ENCODE measurements at regions not wholly inside any gene's neighbourhood (a gene's known extent, or its start where the extent isn't known, plus 50 kb on each side); places are given as distances from the start of the nearest gene placed in this dataset.

GRCh38 chr10:4315551-4315950, 510.5 kb upstream of the AKR1E2 start:
- no peak overlapping the region for H3K27ac ChIP-seq
- H3K36me3 ChIP-seq: no peaks in the 10 kb centered on the region
- WGBS, 5 donors: 71 to 88% (median 86%) methylated on average over 4 of the region's 4 CpGs
- H3K27me3 ChIP-seq (replicated peaks in 1 of 7): no peaks in the 10 kb centered on the region
- TF ChIP-seq, protein P1, sequence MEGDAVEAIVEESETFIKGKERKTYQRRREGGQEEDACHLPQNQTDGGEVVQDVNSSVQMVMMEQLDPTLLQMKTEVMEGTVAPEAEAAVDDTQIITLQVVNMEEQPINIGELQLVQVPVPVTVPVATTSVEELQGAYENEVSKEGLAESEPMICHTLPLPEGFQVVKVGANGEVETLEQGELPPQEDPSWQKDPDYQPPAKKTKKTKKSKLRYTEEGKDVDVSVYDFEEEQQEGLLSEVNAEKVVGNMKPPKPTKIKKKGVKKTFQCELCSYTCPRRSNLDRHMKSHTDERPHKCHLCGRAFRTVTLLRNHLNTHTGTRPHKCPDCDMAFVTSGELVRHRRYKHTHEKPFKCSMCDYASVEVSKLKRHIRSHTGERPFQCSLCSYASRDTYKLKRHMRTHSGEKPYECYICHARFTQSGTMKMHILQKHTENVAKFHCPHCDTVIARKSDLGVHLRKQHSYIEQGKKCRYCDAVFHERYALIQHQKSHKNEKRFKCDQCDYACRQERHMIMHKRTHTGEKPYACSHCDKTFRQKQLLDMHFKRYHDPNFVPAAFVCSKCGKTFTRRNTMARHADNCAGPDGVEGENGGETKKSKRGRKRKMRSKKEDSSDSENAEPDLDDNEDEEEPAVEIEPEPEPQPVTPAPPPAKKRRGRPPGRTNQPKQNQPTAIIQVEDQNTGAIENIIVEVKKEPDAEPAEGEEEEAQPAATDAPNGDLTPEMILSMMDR (IDR thresholded peaks at IDR 0.05 in 8 of 11, conservative IDR thresholded peaks at IDR 0.05 in 3 of 11): no peak
- intact Hi-C loops (cut with DNase I; ENCODE audit: low total_unique reads): no loop called here
- H3K9me3 ChIP-seq: no peaks in the 10 kb centered on the region
- DNase-seq: no peak
- no peak overlapping the region for H3K4me3 ChIP-seq
- H3K4me1 ChIP-seq: no peaks in the 10 kb centered on the region

DNA sequence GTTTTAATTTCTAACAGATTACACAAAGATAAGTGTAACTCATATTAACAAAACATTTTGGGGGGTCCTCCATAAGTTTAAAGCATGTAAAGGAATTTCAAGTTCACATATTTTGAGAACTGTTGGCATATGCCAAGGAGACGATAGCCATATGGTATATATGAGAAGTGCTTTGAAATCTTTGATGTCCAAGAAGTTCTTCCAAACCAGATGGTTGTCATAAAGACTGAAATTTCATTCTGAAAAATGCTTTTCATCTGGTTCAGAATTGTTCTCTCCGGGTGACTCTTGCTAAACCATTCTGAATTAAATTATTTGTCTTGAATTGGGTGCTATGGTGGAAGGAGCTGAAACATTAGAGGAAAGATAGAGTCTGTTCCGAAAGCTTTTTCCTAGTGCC, 513.0 kb upstream of the AKR1E2 start:
- TF ChIP-seq POLR2AphosphoS5 (IDR thresholded peaks at IDR 0.05) (no peak), POLR2A (IDR thresholded peaks at IDR 0.05) (no peak)
- TF ChIP-seq, protein P1 (IDR thresholded peaks at IDR 0.05 in 8 of 11, conservative IDR thresholded peaks at IDR 0.05 in 3 of 11): no peak
- Histone ChIP-seq H3K4me3 (no peak overlapping the region), H3K36me3 (no peaks in the 10 kb centered on the region), H3K4me1 (no peaks in the 10 kb centered on the region), H3K27ac (no peak overlapping the region), H3K27me3 (replicated peaks in 1 of 7) (no peaks in the 10 kb centered on the region), H3K9me3 (no peaks in the 10 kb centered on the region)
- DNase-seq: no peak
- intact Hi-C loops (cut with DNase I; ENCODE audit: low total_unique reads): no loop called here
- WGBS, 5 donors: 70 to 82% (median 76%) methylated on average over 3 of the region's 3 CpGs

DNA sequence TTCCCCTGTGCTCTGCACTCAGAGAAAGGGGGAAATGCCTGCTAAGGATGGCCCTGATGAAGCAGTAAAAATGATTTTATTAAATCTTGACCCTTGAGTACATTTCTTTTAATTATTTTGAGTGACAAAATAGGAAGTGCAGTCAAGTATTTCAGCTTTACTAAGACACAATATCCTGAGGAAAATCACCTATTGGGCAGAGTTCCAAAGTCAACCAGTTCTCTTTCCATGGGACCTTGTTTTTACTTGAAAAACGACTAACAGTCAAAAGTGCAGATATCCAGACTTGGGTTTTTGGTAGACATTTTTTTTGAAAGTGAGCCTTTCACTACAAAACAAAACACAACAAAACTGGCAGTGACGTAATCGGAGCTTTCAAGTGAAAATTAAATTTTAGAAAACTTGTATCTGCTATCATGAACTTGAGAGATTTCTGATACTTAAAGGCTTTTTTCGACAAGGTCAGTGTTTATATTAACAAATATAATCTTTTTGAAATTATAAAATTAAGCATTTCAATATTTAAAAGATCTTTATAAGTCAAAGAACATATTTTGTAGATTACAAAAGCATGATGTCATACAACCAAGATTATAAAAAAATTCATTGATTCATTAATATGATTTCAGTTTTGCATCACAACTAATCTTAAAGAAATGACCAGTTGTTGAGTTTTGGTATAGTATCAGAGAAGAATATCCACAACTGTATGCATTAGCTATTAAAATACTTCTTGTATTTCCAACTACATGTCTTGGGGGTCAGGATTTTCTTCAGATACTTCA, 513.8 kb upstream of the AKR1E2 start:
- H3K27ac ChIP-seq: no peak overlapping the region
- no peaks in the 10 kb centered on the region for H3K27me3 ChIP-seq (replicated peaks in 1 of 7)
- WGBS, 5 donors: 75 to 85% (median 78%) methylated on average over 4 of the region's 4 CpGs
- H3K36me3 ChIP-seq: no peaks in the 10 kb centered on the region
- no peaks in the 10 kb centered on the region for H3K4me1 ChIP-seq
- TF ChIP-seq POLR2A (IDR thresholded peaks at IDR 0.05) (no peak), POLR2AphosphoS5 (IDR thresholded peaks at IDR 0.05) (no peak)
- TF ChIP-seq, protein P1 (IDR thresholded peaks at IDR 0.05 in 8 of 11, conservative IDR thresholded peaks at IDR 0.05 in 3 of 11): no peak
- no peak for DNase-seq
- no peaks in the 10 kb centered on the region for H3K9me3 ChIP-seq
- no peak overlapping the region for H3K4me3 ChIP-seq
- intact Hi-C loops (cut with DNase I; ENCODE audit: low total_unique reads): no loop called here

DNA sequence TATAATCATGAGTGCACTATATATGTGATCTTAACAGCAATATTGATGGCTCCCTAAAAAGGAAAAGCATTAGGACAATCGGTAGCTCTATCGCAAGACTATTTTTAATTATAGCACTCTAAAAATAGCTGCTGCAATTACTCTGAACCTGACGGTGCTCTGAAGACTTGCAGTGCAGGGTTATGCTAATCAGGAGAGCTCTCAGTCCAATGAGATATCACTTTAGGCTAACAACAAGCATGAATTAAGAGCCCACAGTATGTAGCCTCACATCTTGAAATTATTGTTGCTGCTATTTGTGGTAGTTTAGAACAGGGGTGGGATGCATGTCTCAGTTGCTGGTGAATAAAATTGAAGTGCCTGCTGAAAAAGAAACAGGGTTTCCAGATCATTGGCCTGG, 515.8 kb upstream of the AKR1E2 start:
- Histone ChIP-seq H3K4me1 (no peaks in the 10 kb centered on the region), H3K27me3 (replicated peaks in 1 of 7) (no peaks in the 10 kb centered on the region), H3K27ac (no peak overlapping the region), H3K36me3 (no peaks in the 10 kb centered on the region), H3K9me3 (no peaks in the 10 kb centered on the region), H3K4me3 (no peak overlapping the region)
- 75 to 82% (median 82%) methylated on average over 3 of the region's 3 CpGs for WGBS, 5 donors
- intact Hi-C loops (cut with DNase I; ENCODE audit: low total_unique reads): no loop called here
- TF ChIP-seq POLR2AphosphoS5 (IDR thresholded peaks at IDR 0.05) (no peak), POLR2A (IDR thresholded peaks at IDR 0.05) (no peak)
- TF ChIP-seq, protein P1 (IDR thresholded peaks at IDR 0.05 in 8 of 11, conservative IDR thresholded peaks at IDR 0.05 in 3 of 11): no peak
- no peak for DNase-seq
